Endothelial cell of umbilical vein (primary cell): ENCODE measurements at regions not wholly inside any gene's neighbourhood (a gene's known extent, or its start where the extent isn't known, plus 50 kb on each side); places are given as distances from the start of the nearest gene placed in this dataset.

Source experiments
- BruUV-seq: library from RNA; stranded (reverse); fragments of 400-500 nt; replicated peaks from 2 replicates; lab custom pipeline; 2021; lab: Mats Ljungman, UMichigan
- CTCF ChIA-PET: fragments of 300-600, 350-600 bp; sonication (Branson Sonifier 250); formaldehyde crosslinking; loops from one replicate; lab custom pipeline; 2021; ENCODE audit warnings: antibody characterized with exemption, inconsistent platforms; lab: Charles Lee
- POLR2A ChIA-PET: fragments of 300-600, 350-600 bp; sonication (Branson Sonifier 250); formaldehyde crosslinking; loops from one replicate; lab custom pipeline; 2021; ENCODE audit warnings: antibody characterized with exemption, inconsistent platforms; lab: Charles Lee
- DNase-seq: peaks from one replicate; pipeline ENCODE4 v3.0.0-alpha.2; 2011; ENCODE audit warnings: low read depth, low spot score
- FAIRE-seq: peaks from 2 replicates; lab custom pipeline; 2011; peaks lifted over from hg19 to GRCh38; lab: Jason Lieb, UNC
- H2AFZ ChIP-seq: 2 replicates; pipeline ENCODE4 v1.6.0; 2012; ENCODE audit warnings: low read depth, low read length, control low read depth, inconsistent platforms
- H3K27ac ChIP-seq: 2 replicates; pipeline ENCODE4 v1.5.1; 2011; ENCODE audit warnings: low read depth, mild to moderate bottlenecking, control low read depth, low read length, moderate library complexity; ENCODE audit not compliant: insufficient read depth
- H3K27me3 ChIP-seq, 2 experiments: 2 replicates each; pipeline versions ENCODE4 v1.6.0 to v1.6.1; 2011; ENCODE audit warnings: low read length in 2 of 2, mixed read lengths in 1 of 2; ENCODE audit not compliant: control insufficient read depth in 2 of 2, insufficient read depth in 2 of 2
- H3K36me3 ChIP-seq, 2 experiments: 2 replicates in 1 of 2; 3 replicates in 1 of 2; pipeline ENCODE4 v1.5.1; 2011; ENCODE audit warnings: low read length in 2 of 2, mild to moderate bottlenecking in 1 of 2, moderate library complexity in 1 of 2; ENCODE audit not compliant: control insufficient read depth in 2 of 2, insufficient read depth in 2 of 2; ENCODE audit errors: extremely low read depth in 1 of 2
- H3K4me1 ChIP-seq: 3 replicates; pipeline ENCODE4 v1.5.1; 2011; ENCODE audit warnings: mild to moderate bottlenecking, low read length; ENCODE audit not compliant: control insufficient read depth, insufficient read depth; ENCODE audit errors: extremely low read depth
- H3K4me2 ChIP-seq: 2 replicates; pipeline ENCODE4 v1.6.1; 2011; ENCODE audit warnings: low read length, control low read depth, mixed read lengths; ENCODE audit not compliant: insufficient read depth
- H3K4me3 ChIP-seq, 3 experiments: fragments of 200-600 bp in 1 of 3; sonication (generic), shearing (Covaris generic) in 1 of 3; replicated peaks in 1 of 3; 2 replicates each; pipeline ENCODE4 v1.5.1; 2011 to 2016; ENCODE audit warnings: control low read depth in 3 of 3, low read length in 3 of 3, mild to moderate bottlenecking in 2 of 3, inconsistent platforms in 1 of 3, low read depth in 1 of 3, moderate library complexity in 1 of 3; ENCODE audit not compliant: insufficient read depth in 1 of 3
- H3K79me2 ChIP-seq: 2 replicates; pipeline ENCODE4 v1.6.0; 2012; ENCODE audit warnings: low read length, inconsistent platforms; ENCODE audit not compliant: control insufficient read depth, insufficient read depth
- H3K9ac ChIP-seq: replicated peaks from 2 replicates; pipeline ENCODE3; 2011; ENCODE audit warnings: low read length, control low read depth; ENCODE audit not compliant: insufficient read depth; ENCODE audit errors: extremely low read depth
- H3K9me1 ChIP-seq: replicated peaks from 3 replicates; pipeline ENCODE4 v1.6.0; 2011; ENCODE audit warnings: mild to moderate bottlenecking, low read length; ENCODE audit not compliant: control insufficient read depth, insufficient read depth; ENCODE audit errors: extremely low read depth
- H3K9me3 ChIP-seq: replicated peaks from 2 replicates; pipeline ENCODE4 v1.5.1; 2012; ENCODE audit warnings: low read length, inconsistent platforms; ENCODE audit not compliant: control insufficient read depth, insufficient read depth
- H4K20me1 ChIP-seq: replicated peaks from 2 replicates; pipeline ENCODE3; 2011; ENCODE audit warnings: mild to moderate bottlenecking, low read length; ENCODE audit not compliant: control insufficient read depth, insufficient read depth; ENCODE audit errors: extremely low read depth
- EZH2 ChIP-seq: IDR thresholded peaks from 2 replicates; pipeline ENCODE4 v1.6.1; 2012; ENCODE audit warnings: borderline replicate concordance, low read depth, mild to moderate bottlenecking, moderate library complexity, low read length, inconsistent platforms; ENCODE audit not compliant: severe bottlenecking
- FOS ChIP-seq: IDR thresholded peaks from 2 replicates; pipeline ENCODE4 v1.6.1; 2011; ENCODE audit warnings: mild to moderate bottlenecking, low read length, moderate library complexity, borderline replicate concordance; ENCODE audit not compliant: insufficient read depth
- GATA2 ChIP-seq: IDR thresholded peaks from 2 replicates; pipeline ENCODE4 v1.7.0; 2011; ENCODE audit warnings: low read depth, mild to moderate bottlenecking, moderate library complexity, mixed read lengths, low read length; ENCODE audit not compliant: insufficient read length, insufficient read depth
- JUN ChIP-seq: IDR thresholded peaks from 2 replicates; pipeline ENCODE4 v1.6.1; 2011; ENCODE audit warnings: borderline replicate concordance, low read depth; ENCODE audit not compliant: insufficient read length, insufficient read depth
- MYC ChIP-seq: IDR thresholded peaks from one replicate; pipeline ENCODE4 v1.6.1; 2011; ENCODE audit warnings: mild to moderate bottlenecking, low read depth, low read length
- POLR2A ChIP-seq: IDR thresholded peaks from 2 replicates; pipeline ENCODE4 v1.6.1; 2012; ENCODE audit warnings: low read depth, mild to moderate bottlenecking, control low read depth, low read length
- POLR2AphosphoS5 ChIP-seq: IDR thresholded peaks from 2 replicates; pipeline ENCODE4 v1.6.1; 2012; ENCODE audit warnings: low read depth, mild to moderate bottlenecking, control low read depth, low read length, moderate library complexity; ENCODE audit not compliant: insufficient read depth
- dilution Hi-C: fragments of 300-500 bp; cut with MboI; formaldehyde crosslinking; loops from one replicate; pipeline ENCODE4 v1.15.0; 2019; ENCODE audit warnings: low sequenced_read_pairs; ENCODE audit not compliant: extremely low pct_ligation_motif_present
- intact Hi-C: fragments of 100-400 bp; cut with micrococcal nuclease; formaldehyde crosslinking; loops from one replicate; pipeline ENCODE4 v1.10.0; 2022
- TF ChIP-seq, protein P1 (sequence below), 2 donors: IDR thresholded peaks; 1 replicate in 1 of 2; 2 replicates in 1 of 2; pipeline ENCODE4 v1.5.1; 2011; ENCODE audit warnings: low read length in 2 of 2, mild to moderate bottlenecking in 2 of 2, moderate library complexity in 2 of 2, control low read depth in 1 of 2, inconsistent platforms in 1 of 2, low read depth in 1 of 2; ENCODE audit not compliant: insufficient read depth in 1 of 2; ENCODE audit errors: extremely low read depth in 1 of 2
- TF ChIP-seq, protein P2 (sequence below): IDR thresholded peaks from 2 replicates; pipeline ENCODE4 v1.6.1; 2011; ENCODE audit not compliant: insufficient read depth, insufficient read length

DNA sequence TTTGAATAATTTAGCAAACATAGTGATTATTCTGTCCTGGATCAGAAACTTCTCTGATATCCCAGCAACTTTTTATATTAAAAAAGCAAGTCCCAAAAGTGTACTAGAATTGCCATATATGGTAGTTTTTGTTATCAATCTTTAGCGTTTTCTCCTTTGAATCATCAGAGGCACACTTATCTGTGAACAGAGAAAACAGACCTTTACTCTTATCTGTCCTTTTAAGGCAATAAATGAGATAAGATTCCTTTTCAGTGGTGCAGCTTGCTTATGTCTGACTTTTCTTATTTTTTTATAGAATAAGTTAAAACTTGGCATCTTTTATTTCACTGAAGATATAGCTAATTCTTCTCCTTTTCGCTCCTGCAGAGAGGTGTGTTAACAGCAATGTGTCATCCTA, 458.1 kb upstream of the PCDH10 start:
- Histone ChIP-seq H3K4me1 (no peaks in the 10 kb centered on the region), H3K9me1 (no peaks in the 10 kb centered on the region), H3K27me3 (no peaks in the 10 kb centered on the region), H2AFZ (no peak overlapping the region), H4K20me1 (no peaks in the 10 kb centered on the region), H3K27ac (no peak overlapping the region), H3K79me2 (no peaks in the 10 kb centered on the region), H3K4me3 (no peak overlapping the region), H3K4me2 (no peak overlapping the region), H3K9me3 (no peaks in the 10 kb centered on the region), H3K9ac (no peak overlapping the region), H3K36me3 (no peaks in the 10 kb centered on the region)
- CTCF ChIA-PET, result interaction anchor here (1.0 to 1.2 kb wide), 2 partner anchors 9 to 11 kb away, joined by 3 read pairs; no protein-coding TSS in a partner anchor
- DNase-seq (no peak), FAIRE-seq (no peak)
- POLR2A ChIA-PET, result no interaction called here
- dilution Hi-C loops (no loop called here), intact Hi-C loops (no loop called here)
- BruUV-seq, result no TSS peak
- TF ChIP-seq EZH2 (no peak), POLR2A (no peak), GATA2 (no peak), JUN (no peak), POLR2AphosphoS5 (no peak), FOS (no peak), MYC (no peak)
- TF ChIP-seq, protein P1, sequence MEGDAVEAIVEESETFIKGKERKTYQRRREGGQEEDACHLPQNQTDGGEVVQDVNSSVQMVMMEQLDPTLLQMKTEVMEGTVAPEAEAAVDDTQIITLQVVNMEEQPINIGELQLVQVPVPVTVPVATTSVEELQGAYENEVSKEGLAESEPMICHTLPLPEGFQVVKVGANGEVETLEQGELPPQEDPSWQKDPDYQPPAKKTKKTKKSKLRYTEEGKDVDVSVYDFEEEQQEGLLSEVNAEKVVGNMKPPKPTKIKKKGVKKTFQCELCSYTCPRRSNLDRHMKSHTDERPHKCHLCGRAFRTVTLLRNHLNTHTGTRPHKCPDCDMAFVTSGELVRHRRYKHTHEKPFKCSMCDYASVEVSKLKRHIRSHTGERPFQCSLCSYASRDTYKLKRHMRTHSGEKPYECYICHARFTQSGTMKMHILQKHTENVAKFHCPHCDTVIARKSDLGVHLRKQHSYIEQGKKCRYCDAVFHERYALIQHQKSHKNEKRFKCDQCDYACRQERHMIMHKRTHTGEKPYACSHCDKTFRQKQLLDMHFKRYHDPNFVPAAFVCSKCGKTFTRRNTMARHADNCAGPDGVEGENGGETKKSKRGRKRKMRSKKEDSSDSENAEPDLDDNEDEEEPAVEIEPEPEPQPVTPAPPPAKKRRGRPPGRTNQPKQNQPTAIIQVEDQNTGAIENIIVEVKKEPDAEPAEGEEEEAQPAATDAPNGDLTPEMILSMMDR (IDR thresholded peaks at IDR 0.05; ENCODE audit: extremely low read depth in 1 of 2, insufficient read depth in 1 of 2, low read depth in 1 of 2, low read length in 2 of 2), result no peak
- TF ChIP-seq, protein P2, sequence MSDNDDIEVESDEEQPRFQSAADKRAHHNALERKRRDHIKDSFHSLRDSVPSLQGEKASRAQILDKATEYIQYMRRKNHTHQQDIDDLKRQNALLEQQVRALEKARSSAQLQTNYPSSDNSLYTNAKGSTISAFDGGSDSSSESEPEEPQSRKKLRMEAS, result no peak
